OCI-LY3 (cell line): ENCODE measurements at regions not wholly inside any gene's neighbourhood (a gene's known extent, or its start where the extent isn't known, plus 50 kb on each side); places are given as distances from the start of the nearest gene placed in this dataset.

Experiments used
- H2AFZ ChIP-seq: fragments of 200-600, 300-600 bp; shearing (Covaris generic); 2 replicates; pipeline ENCODE4 v1.6.0; 2014; ENCODE audit warnings: antibody characterized with exemption, low read depth, low read length
- H3K27ac ChIP-seq: fragments of 200-600, 300-600 bp; sonication (generic); 2 replicates; pipeline ENCODE4 v1.5.1; 2014; ENCODE audit warnings: mild to moderate bottlenecking, low read length, moderate library complexity, mixed read lengths
- H3K27me3 ChIP-seq: fragments of 200-600, 300-600 bp; sonication (generic); 2 replicates; pipeline ENCODE4 v1.6.1; 2014; ENCODE audit warnings: low read depth, low read length, mixed read lengths
- H3K36me3 ChIP-seq: fragments of 200-600, 300-600 bp; sonication (generic); replicated peaks from 2 replicates; pipeline ENCODE3; 2014; ENCODE audit warnings: low read depth, low read length, mixed read lengths
- H3K4me1 ChIP-seq: fragments of 300-600, 200-600 bp; sonication (generic); 2 replicates; pipeline ENCODE4 v1.6.1; 2014; ENCODE audit warnings: low read length, mixed read lengths
- H3K4me2 ChIP-seq: fragments of 200-600, 300-600 bp; sonication (generic); 2 replicates; pipeline ENCODE4 v1.6.1; 2014; ENCODE audit warnings: low read length, mixed read lengths
- H3K4me3 ChIP-seq: fragments of 300-600, 200-600 bp; sonication (generic); 2 replicates; pipeline ENCODE4 v1.5.1; 2014; ENCODE audit warnings: antibody characterized with exemption, mild to moderate bottlenecking, low read length, moderate library complexity
- H3K79me2 ChIP-seq: fragments of 300-600, 200-600 bp; shearing (Covaris generic); 2 replicates; pipeline ENCODE4 v1.6.1; 2014; ENCODE audit warnings: mild to moderate bottlenecking, low read length, mixed read lengths
- H3K9ac ChIP-seq: fragments of 300-600, 200-600 bp; shearing (Covaris generic); 2 replicates; pipeline ENCODE4 v1.6.0; 2014; ENCODE audit warnings: mild to moderate bottlenecking, low read length, moderate library complexity
- H3K9me3 ChIP-seq: fragments of 200-600, 300-600 bp; shearing (Covaris generic); 2 replicates; pipeline ENCODE4 v1.6.1; 2014; ENCODE audit warnings: low read length, mixed read lengths; ENCODE audit not compliant: insufficient read depth
- H4K20me1 ChIP-seq: fragments of 200-600, 300-600 bp; sonication (generic); 2 replicates; pipeline ENCODE4 v1.6.1; 2016; ENCODE audit warnings: low read length, mixed read lengths; ENCODE audit not compliant: insufficient read depth
- CTCF ChIP-seq: fragments of 200-600, 300-600 bp; sonication (generic); IDR thresholded peaks from 2 replicates; pipeline ENCODE4 v1.5.1; 2014; ENCODE audit warnings: antibody characterized with exemption, low read length, low read depth
- EZH2phosphoT487 ChIP-seq: fragments of 200-600 bp; shearing (Covaris generic); IDR thresholded peaks from 2 replicates; pipeline ENCODE4 v1.6.1; 2018; ENCODE audit warnings: antibody characterized with exemption, mixed run types, low read depth

- Histone ChIP-seq H3K4me2 (no peak overlapping the region), H2AFZ (no peak overlapping the region), H4K20me1 (no peaks in the 10 kb centered on the region), H3K4me1 (no peaks in the 10 kb centered on the region), H3K4me3 (no peak overlapping the region), H3K27me3 (peaks cover 6% of the 10 kb centered on the region), H3K9me3 (no peaks in the 10 kb centered on the region), H3K79me2 (no peaks in the 10 kb centered on the region), H3K27ac (no peak overlapping the region), H3K36me3 (no peaks in the 10 kb centered on the region), H3K9ac (no peak overlapping the region)
- TF ChIP-seq CTCF = no peak
- no peak for TF ChIP-seq EZH2phosphoT487
These were observed 212.5 kb upstream of the MPHOSPH6 start for GRCh38 chr16:82382521-82382920.

- H3K4me1 ChIP-seq = no peaks in the 10 kb centered on the region
- no peak overlapping the region for H3K9ac ChIP-seq
- H3K4me2 ChIP-seq = no peak overlapping the region
- no peak overlapping the region for H3K4me3 ChIP-seq
- H3K36me3 ChIP-seq = no peaks in the 10 kb centered on the region
- no peak overlapping the region for H3K27ac ChIP-seq
- no peaks in the 10 kb centered on the region for H4K20me1 ChIP-seq
- no peak overlapping the region for H2AFZ ChIP-seq
- H3K9me3 ChIP-seq = no peaks in the 10 kb centered on the region
- TF ChIP-seq EZH2phosphoT487 (no peak), CTCF (no peak)
- H3K27me3 ChIP-seq = peaks cover 6% of the 10 kb centered on the region
- no peaks in the 10 kb centered on the region for H3K79me2 ChIP-seq
These were observed 209.5 kb upstream of the MPHOSPH6 start for GRCh38 chr16:82379551-82379950.

- Histone ChIP-seq H3K79me2 (no peaks in the 10 kb centered on the region), H3K9ac (no peak overlapping the region), H3K36me3 (no peaks in the 10 kb centered on the region), H3K4me2 (no peak overlapping the region), H3K4me1 (no peaks in the 10 kb centered on the region), H2AFZ (no peak overlapping the region), H4K20me1 (no peaks in the 10 kb centered on the region), H3K4me3 (no peak overlapping the region), H3K27ac (no peak overlapping the region), H3K9me3 (no peaks in the 10 kb centered on the region), H3K27me3 (peaks cover 4% of the 10 kb centered on the region; the same call in 1 of the 2 replicates)
- TF ChIP-seq CTCF (no peak), EZH2phosphoT487 (no peak)
These were observed 204.0 kb upstream of the MPHOSPH6 start for GRCh38 chr16:82373976-82374375.

- H3K9ac ChIP-seq = no peak overlapping the region
- no peak overlapping the region for H3K4me2 ChIP-seq
- no peaks in the 10 kb centered on the region for H3K36me3 ChIP-seq
- H3K27me3 ChIP-seq = peaks cover 4% of the 10 kb centered on the region; the same call in 1 of the 2 replicates
- H3K4me1 ChIP-seq = no peaks in the 10 kb centered on the region
- H2AFZ ChIP-seq = no peak overlapping the region
- H3K79me2 ChIP-seq = no peaks in the 10 kb centered on the region
- TF ChIP-seq EZH2phosphoT487 = no peak
- TF ChIP-seq CTCF = no peak
- no peak overlapping the region for H3K27ac ChIP-seq
- no peaks in the 10 kb centered on the region for H4K20me1 ChIP-seq
- H3K4me3 ChIP-seq = no peak overlapping the region
- H3K9me3 ChIP-seq = no peaks in the 10 kb centered on the region
These were observed 200.3 kb upstream of the MPHOSPH6 start for GRCh38 chr16:82370282-82370681.
